K562 (cell line): ENCODE measurements at regions not wholly inside any gene's neighbourhood (a gene's known extent, or its start where the extent isn't known, plus 50 kb on each side); places are given as distances from the start of the nearest gene placed in this dataset.

Experiments
- ATAC-seq: fragments of 200-7000 bp; cut with Tn5 transposase; 3 replicates; pipeline ENCODE4 v1.9.1; 2020; ENCODE audit warnings: moderate library complexity
- BruUV-seq: library from RNA; stranded (reverse); fragments of 400-500 nt; replicated peaks from 2 replicates; lab custom pipeline; 2021; lab: Mats Ljungman, UMichigan
- CTCF ChIA-PET: fragments of 300-600 bp; formaldehyde crosslinking; extraction: SDS; loops from one replicate; lab custom pipeline; 2021; ENCODE audit warnings: low intra/inter-chr PET ratio; lab: Yijun Ruan, JAX
- POLR2A ChIA-PET: fragments of 300-600, 350-650 bp; sonication (Branson Sonifier 250); formaldehyde crosslinking; extraction: SDS; loops from one replicate; lab custom pipeline; 2021; ENCODE audit warnings: antibody characterized with exemption, inconsistent platforms; lab: Yijun Ruan, JAX
- DNase-seq, 4 experiments: peaks; one replicate each; pipeline versions ENCODE4 v3.0.0 to v3.0.0-alpha.2; 2011 to 2018; ENCODE audit warnings: low spot score in 3 of 4, mixed read lengths in 3 of 4; ENCODE audit errors: extremely low read depth in 1 of 4
- FAIRE-seq: peaks from 2 replicates; lab custom pipeline; 2011; peaks lifted over from hg19 to GRCh38; lab: Jason Lieb, UNC
- H2AFZ ChIP-seq: 2 replicates; pipeline ENCODE4 v1.6.0; 2011; ENCODE audit warnings: low read depth, low read length, control low read depth, inconsistent platforms
- H3K27ac ChIP-seq: fragments of 200-600 bp; 3 replicates; pipeline ENCODE4 v1.8.0; 2011; ENCODE audit warnings: low read depth, mild to moderate bottlenecking, control low read depth, inconsistent platforms, low read length, moderate library complexity, mixed read lengths; ENCODE audit errors: extremely low read depth
- H3K27me3 ChIP-seq, 2 experiments: fragments of 300-600 bp in 1 of 2; 2 replicates in 1 of 2; 3 replicates in 1 of 2; pipeline versions ENCODE4 v1.6.0 to v1.8.0; 2011; ENCODE audit warnings: inconsistent platforms in 2 of 2, low read length in 2 of 2, mild to moderate bottlenecking in 1 of 2, mixed read lengths in 1 of 2, moderate library complexity in 1 of 2; ENCODE audit not compliant: control insufficient read depth in 2 of 2, insufficient read depth in 2 of 2
- H3K36me3 ChIP-seq: fragments of 300-600 bp; 3 replicates; pipeline ENCODE4 v1.8.0; 2011; ENCODE audit warnings: mild to moderate bottlenecking, low read length, inconsistent platforms; ENCODE audit not compliant: control insufficient read depth, insufficient read depth
- H3K4me1 ChIP-seq, 2 experiments: fragments of 200-600 bp in 1 of 2; replicated peaks in 1 of 2; 2 replicates in 1 of 2; 3 replicates in 1 of 2; pipeline versions ENCODE4 v1.5.1 to v1.8.0; 2011; ENCODE audit warnings: inconsistent platforms in 2 of 2, low read length in 2 of 2, mild to moderate bottlenecking in 1 of 2, mixed read lengths in 1 of 2, moderate library complexity in 1 of 2; ENCODE audit not compliant: control insufficient read depth in 2 of 2, insufficient read depth in 2 of 2
- H3K4me2 ChIP-seq: 2 replicates; pipeline ENCODE4 v1.6.1; 2011; ENCODE audit warnings: low read length, control low read depth, inconsistent platforms, mixed read lengths; ENCODE audit not compliant: insufficient read depth
- H3K4me3 ChIP-seq: fragments of 200-600 bp; sonication (generic), shearing (Covaris generic); 2 replicates; pipeline ENCODE4 v1.5.1; 2016; ENCODE audit warnings: control low read depth, inconsistent platforms
- H3K79me2 ChIP-seq: fragments of 200-600 bp; 3 replicates; pipeline ENCODE4 v1.8.0; 2011; ENCODE audit warnings: low read length, inconsistent platforms; ENCODE audit not compliant: control insufficient read depth, insufficient read depth
- H3K9ac ChIP-seq, 2 experiments: 2 replicates each; pipeline versions ENCODE4 v1.6.0 to v1.6.1; 2011; ENCODE audit warnings: low read depth in 2 of 2, low read length in 2 of 2, control low read depth in 1 of 2, inconsistent platforms in 1 of 2, mild to moderate bottlenecking in 1 of 2, mixed read lengths in 1 of 2; ENCODE audit not compliant: insufficient read depth in 1 of 2
- H3K9me1 ChIP-seq: one replicate; pipeline ENCODE4 v1.6.0; 2011; ENCODE audit warnings: inconsistent platforms, mild to moderate bottlenecking, low read length, moderate library complexity; ENCODE audit not compliant: control insufficient read depth, insufficient read depth
- H3K9me3 ChIP-seq: replicated peaks from 2 replicates; pipeline ENCODE4 v1.5.1; 2011; ENCODE audit warnings: low read depth, low read length, inconsistent platforms; ENCODE audit not compliant: control insufficient read depth, insufficient read depth
- H4K20me1 ChIP-seq: replicated peaks from 2 replicates; pipeline ENCODE4 v1.6.1; 2011; ENCODE audit warnings: low read length, inconsistent platforms, mixed read lengths; ENCODE audit not compliant: control insufficient read depth, insufficient read depth
- BRD9 ChIP-seq: fragments of 450-650 bp; IDR thresholded peaks from 2 replicates; pipeline ENCODE4 v1.6.1; 2018; ENCODE audit warnings: low read depth; ENCODE audit not compliant: partially characterized antibody
- CBFB ChIP-seq: sonication (generic); formaldehyde crosslinking; IDR thresholded peaks from 2 replicates; pipeline ENCODE4 v1.4.0; 2020; ENCODE audit warnings: mild to moderate bottlenecking, missing genetic modification reagents
- CBX2 ChIP-seq: fragments of 200-600 bp; sonication (generic); IDR thresholded peaks from one replicate; pipeline ENCODE4 v1.6.1; 2012; ENCODE audit warnings: mild to moderate bottlenecking, low read length, inconsistent platforms; ENCODE audit not compliant: insufficient read depth, poor library complexity, severe bottlenecking
- DMBX1 ChIP-seq: fragments of 250-450 bp; sonication (Bioruptor Pico); IDR thresholded peaks from 2 replicates; pipeline ENCODE4 v1.8.0; 2022; ENCODE audit warnings: inconsistent platforms, mild to moderate bottlenecking, moderate library complexity, borderline replicate concordance
- FOXJ2 ChIP-seq: fragments of 200-800 bp; sonication (Bioruptor generic); IDR thresholded peaks from 2 replicates; pipeline ENCODE4 v1.6.1; 2016; ENCODE audit warnings: missing genetic modification characterization, missing compliant biosample characterization
- FOXM1 ChIP-seq, 2 experiments: fragments of 450-650 bp in 1 of 2; sonication (generic) in 1 of 2; formaldehyde crosslinking in 1 of 2; IDR thresholded peaks; 2 replicates each; pipeline versions ENCODE4 v1.6.1 to v1.9.0; 2017 to 2022; ENCODE audit warnings: low read depth in 2 of 2, mild to moderate bottlenecking in 2 of 2, missing genetic modification reagents in 1 of 2, moderate library complexity in 1 of 2
- MAFK ChIP-seq: IDR thresholded peaks from 2 replicates; pipeline ENCODE4 v1.6.1; 2011; ENCODE audit warnings: low read length, improper control_type of control experiment
- MTA1 ChIP-seq: fragments of 450-650 bp; IDR thresholded peaks from 2 replicates; pipeline ENCODE4 v1.6.1; 2017; ENCODE audit warnings: borderline replicate concordance
- NCOA1 ChIP-seq: fragments of 450-650 bp; IDR thresholded peaks from 2 replicates; pipeline ENCODE4 v1.6.1; 2016; ENCODE audit warnings: low read depth
- OTX1 ChIP-seq: fragments of 450-650 bp; formaldehyde crosslinking; IDR thresholded peaks from 2 replicates; pipeline ENCODE4 v1.4.0; 2022; ENCODE audit warnings: mild to moderate bottlenecking
- PHF21A ChIP-seq: fragments of 450-650 bp; IDR thresholded peaks from 2 replicates; pipeline ENCODE4 v1.6.1; 2017; ENCODE audit warnings: low read depth, borderline replicate concordance
- PURB ChIP-seq: sonication (generic); formaldehyde crosslinking; IDR thresholded peaks from 2 replicates; pipeline ENCODE4 v1.9.0; 2021; ENCODE audit warnings: low read depth, mild to moderate bottlenecking, missing genetic modification reagents
- RHOXF2B ChIP-seq: fragments of 250-450 bp; sonication (Bioruptor Pico); conservative IDR thresholded peaks from 2 replicates; pipeline ENCODE4 v1.5.1; 2021
- TCF7 ChIP-seq: sonication (generic); IDR thresholded peaks from 2 replicates; pipeline ENCODE4 v1.6.1; 2016; ENCODE audit warnings: antibody characterized with exemption, borderline replicate concordance
- THRAP3 ChIP-seq: fragments of 450-650 bp; IDR thresholded peaks from 2 replicates; pipeline ENCODE4 v1.6.1; 2016; ENCODE audit warnings: mild to moderate bottlenecking, inconsistent platforms, borderline replicate concordance
- ZNF347 ChIP-seq: fragments of 450-650 bp; formaldehyde crosslinking; IDR thresholded peaks from 2 replicates; pipeline ENCODE4 v1.4.0; 2020; ENCODE audit warnings: low read depth, mild to moderate bottlenecking, moderate library complexity
- ZNF445 ChIP-seq: fragments of 250-450 bp; sonication (Bioruptor Pico); IDR thresholded peaks from 2 replicates; pipeline ENCODE4 v1.4.0; 2020; ENCODE audit warnings: low read depth, mild to moderate bottlenecking, moderate library complexity
- WGBS: fragments of 100-300 bp; shearing (Covaris generic); methylation state at CpG from one replicate; pipeline ENCODE4 v1.1.6; 2016; ENCODE audit warnings: low coverage, mixed read lengths; ENCODE audit not compliant: insufficient coverage; ENCODE audit errors: missing lambda C conversion rate; 5-methylcytosine and 5-hydroxymethylcytosine counted together
- in situ Hi-C: fragments of 300-500 bp; cut with MboI; formaldehyde crosslinking; loops from 4 replicates; pipeline ENCODE4 v1.15.0; 2018; ENCODE audit warnings: inconsistent platforms, mixed read lengths
- intact Hi-C: fragments of 100-400 bp; cut with micrococcal nuclease; formaldehyde crosslinking; loops from 2 replicates; pipeline ENCODE4 v1.14.2; 2022
- TF ChIP-seq, protein P1 (sequence below): sonication (generic); formaldehyde crosslinking; IDR thresholded peaks from 2 replicates; pipeline ENCODE4 v1.8.1; 2022; ENCODE audit warnings: missing genetic modification reagents
- TF ChIP-seq, protein P2 (sequence below): fragments of 250-450 bp; sonication (Bioruptor Pico); IDR thresholded peaks from 2 replicates; pipeline ENCODE4 v1.8.0; 2021; ENCODE audit warnings: borderline replicate concordance, mild to moderate bottlenecking, moderate library complexity; ENCODE audit not compliant: poor library complexity, severe bottlenecking
- TF ChIP-seq, protein P3 (sequence below), 2 experiments: fragments of 450-650 bp in 1 of 2; sonication (generic) in 1 of 2; formaldehyde crosslinking; conservative IDR thresholded peaks; 2 replicates each; pipeline versions ENCODE4 v1.4.0 to v1.8.1; 2020 to 2022; ENCODE audit warnings: mild to moderate bottlenecking in 1 of 2, missing genetic modification reagents in 1 of 2

DNA sequence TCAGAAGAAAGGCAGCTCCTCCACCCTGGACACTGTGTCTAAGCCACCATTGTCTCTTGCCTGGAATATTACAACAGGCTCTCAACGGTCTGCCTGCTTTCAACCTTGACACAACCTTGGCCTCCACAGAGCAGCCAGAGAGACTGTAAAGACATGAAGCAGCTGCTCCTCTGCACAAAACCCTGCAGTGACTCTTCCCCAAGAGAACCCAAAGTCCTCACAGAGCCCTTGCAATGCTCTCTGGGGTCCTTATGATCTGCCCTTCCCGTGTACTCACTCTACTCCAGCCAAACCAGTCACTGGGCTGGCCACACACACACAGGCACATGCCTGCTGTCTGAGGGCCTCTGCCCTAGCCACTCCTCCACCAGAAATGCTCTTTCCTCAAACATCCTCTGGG, 75.9 kb upstream of the CPEB2 start:
- ATAC-seq (peak; percentile 37), FAIRE-seq (no peak), DNase-seq (no peak)
- H3K4me3 ChIP-seq: no peak overlapping the region
- H3K36me3 ChIP-seq: no peaks in the 10 kb centered on the region
- in situ Hi-C loops: no loop called here
- 0% methylated on average over 2 of the region's 2 CpGs for whole genome bisulfite sequencing
- H3K27me3 ChIP-seq: no peaks in the 10 kb centered on the region; a peak in 1 of 5 replicates
- ChIA-PET CTCF (no interaction called here), POLR2A (no interaction called here)
- H2AFZ ChIP-seq: no peak overlapping the region
- H3K27ac ChIP-seq: no peak overlapping the region
- H4K20me1 ChIP-seq: no peaks in the 10 kb centered on the region
- H3K9me3 ChIP-seq: no peaks in the 10 kb centered on the region
- no peaks in the 10 kb centered on the region for H3K79me2 ChIP-seq
- H3K9ac ChIP-seq: no peak overlapping the region
- BruUV-seq: no TSS peak
- no peak for TF ChIP-seq ZNF445
- TF ChIP-seq BRD9: no peak
- TF ChIP-seq PURB (CRISPR knock-in tag): no peak
- no peak for TF ChIP-seq MTA1
- TF ChIP-seq ZNF347 (CRISPR knock-in tag): no peak
- TF ChIP-seq CBX2: no peak
- TF ChIP-seq TCF7: no peak
- no peak for TF ChIP-seq MAFK
- TF ChIP-seq PHF21A: no peak
- no peak for TF ChIP-seq OTX1
- TF ChIP-seq THRAP3: no peak
- TF ChIP-seq, protein P1, sequence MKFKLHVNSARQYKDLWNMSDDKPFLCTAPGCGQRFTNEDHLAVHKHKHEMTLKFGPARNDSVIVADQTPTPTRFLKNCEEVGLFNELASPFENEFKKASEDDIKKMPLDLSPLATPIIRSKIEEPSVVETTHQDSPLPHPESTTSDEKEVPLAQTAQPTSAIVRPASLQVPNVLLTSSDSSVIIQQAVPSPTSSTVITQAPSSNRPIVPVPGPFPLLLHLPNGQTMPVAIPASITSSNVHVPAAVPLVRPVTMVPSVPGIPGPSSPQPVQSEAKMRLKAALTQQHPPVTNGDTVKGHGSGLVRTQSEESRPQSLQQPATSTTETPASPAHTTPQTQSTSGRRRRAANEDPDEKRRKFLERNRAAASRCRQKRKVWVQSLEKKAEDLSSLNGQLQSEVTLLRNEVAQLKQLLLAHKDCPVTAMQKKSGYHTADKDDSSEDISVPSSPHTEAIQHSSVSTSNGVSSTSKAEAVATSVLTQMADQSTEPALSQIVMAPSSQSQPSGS (CRISPR knock-in tag): no peak
- TF ChIP-seq, protein P2, sequence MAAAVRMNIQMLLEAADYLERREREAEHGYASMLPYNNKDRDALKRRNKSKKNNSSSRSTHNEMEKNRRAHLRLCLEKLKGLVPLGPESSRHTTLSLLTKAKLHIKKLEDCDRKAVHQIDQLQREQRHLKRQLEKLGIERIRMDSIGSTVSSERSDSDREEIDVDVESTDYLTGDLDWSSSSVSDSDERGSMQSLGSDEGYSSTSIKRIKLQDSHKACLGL (CRISPR knock-in tag): no peak
- no peak for TF ChIP-seq NCOA1
- no peak for TF ChIP-seq FOXM1 (IDR thresholded peaks at IDR 0.05; ENCODE audit: low read depth)
- no peak for TF ChIP-seq FOXM1 (CRISPR knock-in tag; IDR thresholded peaks at IDR 0.05; ENCODE audit: low read depth)
- TF ChIP-seq CBFB (CRISPR knock-in tag): no peak
- no peak for TF ChIP-seq FOXJ2 (tag)
- TF ChIP-seq DMBX1 (CRISPR knock-in tag): no peak
- no peak for TF ChIP-seq RHOXF2B (CRISPR knock-in tag)
- TF ChIP-seq, protein P3, sequence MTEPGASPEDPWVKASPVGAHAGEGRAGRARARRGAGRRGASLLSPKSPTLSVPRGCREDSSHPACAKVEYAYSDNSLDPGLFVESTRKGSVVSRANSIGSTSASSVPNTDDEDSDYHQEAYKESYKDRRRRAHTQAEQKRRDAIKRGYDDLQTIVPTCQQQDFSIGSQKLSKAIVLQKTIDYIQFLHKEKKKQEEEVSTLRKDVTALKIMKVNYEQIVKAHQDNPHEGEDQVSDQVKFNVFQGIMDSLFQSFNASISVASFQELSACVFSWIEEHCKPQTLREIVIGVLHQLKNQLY (CRISPR knock-in tag; conservative IDR thresholded peaks at IDR 0.05): no peak
- TF ChIP-seq, all 486 proteins: peak for 0
- intact Hi-C loops: no loop called here
- Histone ChIP-seq H3K9me1 (no peaks in the 10 kb centered on the region), H3K4me2 (no peak overlapping the region), H3K4me1 (no peaks in the 10 kb centered on the region)
